HCT116 (cell line): ENCODE measurements at regions not wholly inside any gene's neighbourhood (a gene's known extent, or its start where the extent isn't known, plus 50 kb on each side); places are given as distances from the start of the nearest gene placed in this dataset.

ENCODE experiments used
- ATAC-seq: fragments of 200-7000 bp; cut with Tn5 transposase; 2 replicates; pipeline ENCODE4 v1.9.1; 2020; ENCODE audit warnings: mild to moderate bottlenecking, moderate library complexity
- BruUV-seq: library from RNA; stranded (reverse); fragments of 400-500 nt; replicated peaks from 2 replicates; lab custom pipeline; 2021; lab: Mats Ljungman, UMichigan
- CTCF ChIA-PET: fragments of 300-600 bp; sonication (Branson Sonifier 250); formaldehyde crosslinking; loops from one replicate; lab custom pipeline; 2021; ENCODE audit warnings: antibody characterized with exemption; lab: Charles Lee
- POLR2A ChIA-PET: fragments of 300-600, 350-600 bp; sonication (Branson Sonifier 250); formaldehyde crosslinking; loops from one replicate; lab custom pipeline; 2021; ENCODE audit warnings: antibody characterized with exemption; lab: Charles Lee
- RAD21 ChIA-PET, 2 experiments: fragments of 300-600 bp; sonication (Branson Sonifier 250); formaldehyde crosslinking; loops; one replicate each; lab custom pipeline; 2023; ENCODE audit warnings: low total read pairs in 2 of 2; ENCODE audit not compliant: uncharacterized antibody in 2 of 2, unreplicated experiment in 2 of 2, low non-redundant PET in 1 of 2; lab: Charles Lee
- DNase-seq: peaks from one replicate; pipeline ENCODE4 v3.0.0-alpha.2; 2010; ENCODE audit warnings: low read depth, low spot score
- H2AFZ ChIP-seq: fragments of 200-600 bp; shearing (Covaris generic), sonication (generic); 2 replicates; pipeline ENCODE4 v1.6.1; 2017; ENCODE audit warnings: low read depth, mixed run types, mixed read lengths, antibody characterized with exemption, low read length; ENCODE audit not compliant: poor library complexity, severe bottlenecking
- H3K27ac ChIP-seq: 2 replicates; pipeline ENCODE4 v1.5.1; 2012; ENCODE audit warnings: low read depth, low read length
- H3K27me3 ChIP-seq: fragments of 200-600 bp; sonication (generic); 2 replicates; pipeline ENCODE4 v1.6.1; 2016; ENCODE audit warnings: mixed run types, low read length, mixed read lengths; ENCODE audit not compliant: insufficient read depth
- H3K36me3 ChIP-seq, 2 experiments: fragments of 200-500 bp in 1 of 2; fragments of 200-600 bp in 1 of 2; sonication (Bioruptor generic) in 1 of 2; sonication (generic) in 1 of 2; 2 replicates each; pipeline versions ENCODE4 v1.5.1 to v1.6.1; 2014 to 2016; ENCODE audit warnings: low read length in 2 of 2, inconsistent platforms in 1 of 2, mixed read lengths in 1 of 2, mixed run types in 1 of 2; ENCODE audit not compliant: insufficient read depth in 2 of 2, control insufficient read depth in 1 of 2
- H3K4me1 ChIP-seq, 2 experiments: fragments of 200-600 bp in 1 of 2; sonication (generic) in 1 of 2; 2 replicates each; pipeline versions ENCODE4 v1.5.1 to v1.6.1; 2012 to 2017; ENCODE audit warnings: low read length in 2 of 2, inconsistent platforms in 1 of 2, mild to moderate bottlenecking in 1 of 2, mixed read lengths in 1 of 2, mixed run types in 1 of 2, moderate library complexity in 1 of 2; ENCODE audit not compliant: insufficient read depth in 2 of 2, control insufficient read depth in 1 of 2
- H3K4me2 ChIP-seq: fragments of 200-600 bp; sonication (generic); 2 replicates; pipeline ENCODE4 v1.6.1; 2017; ENCODE audit warnings: mixed run types, low read length, mixed read lengths
- H3K4me3 ChIP-seq, 2 experiments: fragments of 200-600 bp in 1 of 2; sonication (generic) in 1 of 2; replicated peaks in 1 of 2; 2 replicates each; pipeline ENCODE4 v1.5.1; 2011 to 2016; ENCODE audit warnings: low read length in 2 of 2, control low read depth in 1 of 2, low read depth in 1 of 2, mild to moderate bottlenecking in 1 of 2, mixed read lengths in 1 of 2, mixed run types in 1 of 2
- H3K79me2 ChIP-seq: fragments of 200-600 bp; sonication (generic); 2 replicates; pipeline ENCODE4 v1.6.1; 2017; ENCODE audit warnings: mild to moderate bottlenecking, mixed run types, low read length, moderate library complexity, mixed read lengths; ENCODE audit not compliant: insufficient read depth
- H3K9ac ChIP-seq: fragments of 200-600 bp; sonication (generic); 2 replicates; pipeline ENCODE4 v1.6.1; 2016; ENCODE audit warnings: low read length, mixed read lengths
- H3K9me2 ChIP-seq: fragments of 200-600 bp; sonication (generic), shearing (Covaris generic); 2 replicates; pipeline ENCODE4 v1.6.1; 2017; ENCODE audit warnings: mixed run types, mild to moderate bottlenecking, moderate library complexity; ENCODE audit not compliant: insufficient read depth
- H3K9me3 ChIP-seq, 2 experiments: fragments of 200-500 bp in 1 of 2; fragments of 200-600 bp in 1 of 2; sonication (Bioruptor generic) in 1 of 2; sonication (generic) in 1 of 2; 2 replicates each; pipeline ENCODE4 v1.6.1; 2014 to 2017; ENCODE audit warnings: low read length in 2 of 2, mixed read lengths in 2 of 2, inconsistent platforms in 1 of 2, low read depth in 1 of 2, mild to moderate bottlenecking in 1 of 2, mixed run types in 1 of 2, moderate library complexity in 1 of 2; ENCODE audit not compliant: control insufficient read depth in 1 of 2, insufficient read depth in 1 of 2
- H4K20me1 ChIP-seq: fragments of 200-600 bp; sonication (generic), shearing (Covaris generic); 2 replicates; pipeline ENCODE4 v1.6.1; 2017; ENCODE audit warnings: mixed run types, mild to moderate bottlenecking, moderate library complexity; ENCODE audit not compliant: insufficient read depth
- ATF3 ChIP-seq: IDR thresholded peaks from 2 replicates; pipeline ENCODE4 v1.6.1; 2012
- CEBPB ChIP-seq: IDR thresholded peaks from 2 replicates; pipeline ENCODE4 v1.6.1; 2012; ENCODE audit warnings: low read depth
- CTCF ChIP-seq, 3 experiments: fragments of 200-600 bp in 1 of 3; sonication (generic) in 1 of 3; IDR thresholded peaks in 2 of 3; conservative IDR thresholded peaks in 1 of 3; 2 replicates each; pipeline ENCODE4 v1.5.1; 2012 to 2017; ENCODE audit warnings: low read depth in 2 of 3, low read length in 2 of 3, antibody characterized with exemption in 1 of 3, borderline replicate concordance in 1 of 3, control low read depth in 1 of 3, mild to moderate bottlenecking in 1 of 3, mixed read lengths in 1 of 3, mixed run types in 1 of 3, moderate library complexity in 1 of 3; ENCODE audit not compliant: insufficient read depth in 1 of 3
- EGR1 ChIP-seq: IDR thresholded peaks from 2 replicates; pipeline ENCODE4 v1.6.1; 2012; ENCODE audit warnings: low read depth
- ELF1 ChIP-seq: IDR thresholded peaks from 2 replicates; pipeline ENCODE4 v1.6.1; 2012; ENCODE audit warnings: low read depth, borderline replicate concordance
- EZH2 ChIP-seq: fragments of 200-600 bp; sonication (generic); IDR thresholded peaks from 2 replicates; pipeline ENCODE4 v1.6.1; 2017; ENCODE audit warnings: antibody characterized with exemption, mixed run types
- EZH2phosphoT487 ChIP-seq: fragments of 200-600 bp; IDR thresholded peaks from 2 replicates; pipeline ENCODE4 v1.6.1; 2018; ENCODE audit warnings: antibody characterized with exemption, borderline replicate concordance
- FOSL1 ChIP-seq: IDR thresholded peaks from 2 replicates; pipeline ENCODE4 v1.6.1; 2012; ENCODE audit warnings: low read depth
- JUND ChIP-seq: IDR thresholded peaks from 2 replicates; pipeline ENCODE4 v1.6.1; 2012
- POLR2A ChIP-seq: IDR thresholded peaks from 2 replicates; pipeline ENCODE4 v1.7.0; 2011; ENCODE audit warnings: borderline replicate concordance; ENCODE audit not compliant: insufficient read depth, insufficient read length; ENCODE audit errors: extremely low read depth
- POLR2AphosphoS5 ChIP-seq: IDR thresholded peaks from 2 replicates; pipeline ENCODE4 v1.6.1; 2011; ENCODE audit warnings: mild to moderate bottlenecking, low read depth, low read length, moderate library complexity
- RAD21 ChIP-seq: IDR thresholded peaks from 2 replicates; pipeline ENCODE4 v1.6.1; 2012; ENCODE audit warnings: low read depth, mild to moderate bottlenecking
- REST ChIP-seq: IDR thresholded peaks from 2 replicates; pipeline ENCODE4 v1.6.1; 2012; ENCODE audit warnings: low read depth
- SIN3A ChIP-seq: IDR thresholded peaks from 2 replicates; pipeline ENCODE4 v1.6.1; 2012; ENCODE audit warnings: low read depth
- SP1 ChIP-seq: IDR thresholded peaks from 2 replicates; pipeline ENCODE4 v1.6.1; 2012; ENCODE audit warnings: low read depth
- TCF7L2 ChIP-seq: IDR thresholded peaks from 2 replicates; pipeline ENCODE4 v1.7.0; 2011; ENCODE audit warnings: borderline replicate concordance, inconsistent platforms; ENCODE audit not compliant: insufficient read depth, insufficient read length; ENCODE audit errors: extremely low read depth
- YY1 ChIP-seq: IDR thresholded peaks from 2 replicates; pipeline ENCODE4 v1.6.1; 2011; ENCODE audit warnings: low read length, low read depth, moderate library complexity, mild to moderate bottlenecking; ENCODE audit not compliant: insufficient replicate concordance; ENCODE audit errors: extremely low read depth
- ZBTB33 ChIP-seq: IDR thresholded peaks from 2 replicates; pipeline ENCODE4 v1.6.1; 2011; ENCODE audit warnings: mild to moderate bottlenecking, low read length, moderate library complexity; ENCODE audit not compliant: insufficient replicate concordance; ENCODE audit errors: extremely low read depth
- intact Hi-C: fragments of 100-400 bp; cut with micrococcal nuclease; formaldehyde crosslinking; loops from 2 replicates; pipeline ENCODE4 v1.10.0; 2022

- POLR2A ChIA-PET: no interaction called here
- H3K27ac ChIP-seq: no peak overlapping the region
- TF ChIP-seq ATF3 (no peak), EGR1 (no peak), POLR2AphosphoS5 (no peak), JUND (no peak), EZH2 (no peak), SIN3A (no peak), EZH2phosphoT487 (no peak), FOSL1 (no peak), POLR2A (no peak), REST (no peak), ZBTB33 (no peak), YY1 (no peak), TCF7L2 (no peak), ELF1 (no peak), RAD21 (no peak), SP1 (no peak), CTCF (IDR thresholded peaks at IDR 0.05 in 2 of 3, conservative IDR thresholded peaks at IDR 0.05 in 1 of 3; ENCODE audit: borderline replicate concordance in 1 of 3, insufficient read depth in 1 of 3, low read depth in 2 of 3, low read length in 2 of 3) (no peak), CEBPB (no peak)
- H3K4me3 ChIP-seq: no peak overlapping the region
- H3K79me2 ChIP-seq: no peaks in the 10 kb centered on the region
- H3K4me1 ChIP-seq: peaks cover 0 to 8% of the 10 kb centered on the region in 2 experiments; a peak in 1 of 4 replicates
- H2AFZ ChIP-seq: no peak overlapping the region
- RAD21 ChIA-PET: no interaction called here
- H3K27me3 ChIP-seq: no peaks in the 10 kb centered on the region
- DNase-seq (no peak), ATAC-seq (no peak)
- H3K9ac ChIP-seq: no peak overlapping the region
- no TSS peak for BruUV-seq
- H3K4me2 ChIP-seq: no peak overlapping the region
- H3K36me3 ChIP-seq: no peaks in the 10 kb centered on the region
- H3K9me3 ChIP-seq: no peaks in the 10 kb centered on the region
- intact Hi-C loops: no loop called here
- CTCF ChIA-PET: no interaction called here
- H3K9me2 ChIP-seq: no peaks in the 10 kb centered on the region; the same call in 1 of the 2 replicates
- H4K20me1 ChIP-seq: no peaks in the 10 kb centered on the region
Observed at GRCh38 chr12:75592086-75592485, 80.7 kb upstream of the KRR1 start.
